Keratinocyte (primary cell): ENCODE measurements at regions not wholly inside any gene's neighbourhood (a gene's known extent, or its start where the extent isn't known, plus 50 kb on each side); places are given as distances from the start of the nearest gene placed in this dataset.

Source experiments
- DNase-seq: peaks from one replicate; pipeline ENCODE4 v3.0.0-alpha.2; 2011; ENCODE audit warnings: low read depth, missing footprints, low spot score
- FAIRE-seq: peaks from 2 replicates; lab custom pipeline; 2011; peaks lifted over from hg19 to GRCh38; lab: Jason Lieb, UNC
- H2AFZ ChIP-seq: 2 replicates; pipeline ENCODE4 v1.6.0; 2012; ENCODE audit warnings: low read length, control low read depth, inconsistent platforms; ENCODE audit not compliant: control insufficient read depth
- H3K27ac ChIP-seq: 2 replicates; pipeline ENCODE4 v1.5.1; 2011; ENCODE audit warnings: low read length; ENCODE audit not compliant: control insufficient read depth, insufficient read depth
- H3K27me3 ChIP-seq: 3 replicates; pipeline ENCODE4 v1.6.0; 2011; ENCODE audit warnings: low read length; ENCODE audit not compliant: control insufficient read depth, insufficient read depth; ENCODE audit errors: extremely low read depth
- H3K36me3 ChIP-seq, 2 experiments: 2 replicates in 1 of 2; 3 replicates in 1 of 2; pipeline ENCODE4 v1.5.1; 2011; ENCODE audit warnings: low read length in 2 of 2, mild to moderate bottlenecking in 1 of 2; ENCODE audit not compliant: control insufficient read depth in 2 of 2, insufficient read depth in 2 of 2; ENCODE audit errors: extremely low read depth in 1 of 2
- H3K4me1 ChIP-seq: 3 replicates; pipeline ENCODE4 v1.5.1; 2011; ENCODE audit warnings: low read length; ENCODE audit not compliant: control insufficient read depth, insufficient read depth; ENCODE audit errors: extremely low read depth
- H3K4me2 ChIP-seq: 3 replicates; pipeline ENCODE4 v1.6.0; 2011; ENCODE audit warnings: low read depth, low read length; ENCODE audit not compliant: control insufficient read depth, insufficient read depth; ENCODE audit errors: extremely low read depth
- H3K4me3 ChIP-seq, 3 experiments: fragments of 200-600 bp in 1 of 3; sonication (generic) in 1 of 3; 2 replicates in 2 of 3; 3 replicates in 1 of 3; pipeline ENCODE4 v1.5.1; 2011 to 2016; ENCODE audit warnings: low read length in 3 of 3, mild to moderate bottlenecking in 3 of 3, control low read depth in 2 of 3, inconsistent platforms in 1 of 3, low read depth in 1 of 3, mixed read lengths in 1 of 3, mixed run types in 1 of 3, moderate library complexity in 1 of 3; ENCODE audit not compliant: control insufficient read depth in 2 of 3, insufficient read depth in 2 of 3; ENCODE audit errors: extremely low read depth in 1 of 3
- H3K79me2 ChIP-seq: 2 replicates; pipeline ENCODE4 v1.6.0; 2012; ENCODE audit warnings: low read length; ENCODE audit not compliant: control insufficient read depth, insufficient read depth
- H3K9ac ChIP-seq: 3 replicates; pipeline ENCODE4 v1.6.0; 2011; ENCODE audit warnings: low read length; ENCODE audit not compliant: control insufficient read depth, insufficient read depth; ENCODE audit errors: extremely low read depth
- H3K9me1 ChIP-seq: 3 replicates; pipeline ENCODE4 v1.6.0; 2011; ENCODE audit warnings: low read length; ENCODE audit not compliant: control insufficient read depth, insufficient read depth; ENCODE audit errors: extremely low read depth
- H3K9me3 ChIP-seq: 2 replicates; pipeline ENCODE4 v1.5.1; 2012; ENCODE audit warnings: low read depth, low read length; ENCODE audit not compliant: control insufficient read depth
- H4K20me1 ChIP-seq: 3 replicates; pipeline ENCODE4 v1.6.0; 2011; ENCODE audit warnings: low read length; ENCODE audit not compliant: control insufficient read depth, insufficient read depth; ENCODE audit errors: extremely low read depth
- CTCF ChIP-seq, 3 experiments: IDR thresholded peaks in 1 of 3; conservative IDR thresholded peaks in 1 of 3; optimal IDR thresholded peaks in 1 of 3; 2 replicates in 2 of 3; 3 replicates in 1 of 3; pipeline versions ENCODE3 to v1.5.1; 2011; ENCODE audit warnings: low read length in 3 of 3, mild to moderate bottlenecking in 3 of 3, moderate library complexity in 2 of 3, control low read depth in 1 of 3, inconsistent platforms in 1 of 3; ENCODE audit not compliant: insufficient read depth in 2 of 3; ENCODE audit errors: extremely low read depth in 1 of 3
- EZH2 ChIP-seq: IDR thresholded peaks from one replicate; pipeline ENCODE4 v1.6.1; 2012; ENCODE audit warnings: inconsistent platforms, mild to moderate bottlenecking, low read length, moderate library complexity
- dilution Hi-C: fragments of 300-500 bp; cut with MboI; formaldehyde crosslinking; loops from one replicate; pipeline ENCODE4 v1.7.0; 2020; ENCODE audit warnings: low sequenced_read_pairs; ENCODE audit not compliant: extremely low pct_ligation_motif_present

- H2AFZ ChIP-seq, result no peak overlapping the region
- no peaks in the 10 kb centered on the region for H4K20me1 ChIP-seq
- no peak overlapping the region for H3K4me3 ChIP-seq
- TF ChIP-seq EZH2 (no peak), CTCF (optimal IDR thresholded peaks at IDR 0.05 in 1 of 3, IDR thresholded peaks at IDR 0.05 in 1 of 3, conservative IDR thresholded peaks at IDR 0.05 in 1 of 3; ENCODE audit: extremely low read depth in 1 of 3, insufficient read depth in 2 of 3, low read length in 3 of 3) (no peak)
- no peaks in the 10 kb centered on the region for H3K9me3 ChIP-seq
- peaks cover 11% of the 10 kb centered on the region for H3K4me1 ChIP-seq
- H3K9me1 ChIP-seq, result no peaks in the 10 kb centered on the region
- FAIRE-seq (no peak), DNase-seq (no peak)
- no peak overlapping the region for H3K27ac ChIP-seq
- no peaks in the 10 kb centered on the region for H3K79me2 ChIP-seq
- no peak overlapping the region for H3K4me2 ChIP-seq
- H3K9ac ChIP-seq, result no peak overlapping the region
- H3K27me3 ChIP-seq, result no peaks in the 10 kb centered on the region
- no peaks in the 10 kb centered on the region for H3K36me3 ChIP-seq
- dilution Hi-C loops, result no loop called here
These were observed 58.8 kb upstream of the FLRT2 start for GRCh38 chr14:85471156-85471555.

- dilution Hi-C loops, result no loop called here
- no peaks in the 10 kb centered on the region for H3K9me1 ChIP-seq
- FAIRE-seq, result peak; percentile 88
- H3K79me2 ChIP-seq, result no peaks in the 10 kb centered on the region
- DNase-seq, result peak; percentile 9
- H3K4me3 ChIP-seq, result no peak overlapping the region
- no peak overlapping the region for H3K4me2 ChIP-seq
- no peak for TF ChIP-seq EZH2
- no peak overlapping the region for H3K27ac ChIP-seq
- H3K27me3 ChIP-seq, result no peaks in the 10 kb centered on the region
- H2AFZ ChIP-seq, result peak overlapping the region; percentile 19
- no peaks in the 10 kb centered on the region for H3K9me3 ChIP-seq
- no peaks in the 10 kb centered on the region for H4K20me1 ChIP-seq
- H3K4me1 ChIP-seq, result peaks cover 11% of the 10 kb centered on the region
- H3K9ac ChIP-seq, result no peak overlapping the region
- no peaks in the 10 kb centered on the region for H3K36me3 ChIP-seq
These were observed 58.2 kb upstream of the FLRT2 start for GRCh38 chr14:85471744-85472143.

GRCh38 chr14:85474431-85474830 is 55.5 kb upstream of the FLRT2 start:
- Histone ChIP-seq H3K9me3 (no peaks in the 10 kb centered on the region), H3K9me1 (no peaks in the 10 kb centered on the region), H3K27ac (no peak overlapping the region), H3K4me3 (no peak overlapping the region), H3K36me3 (no peaks in the 10 kb centered on the region), H3K4me2 (no peak overlapping the region), H3K27me3 (no peaks in the 10 kb centered on the region), H2AFZ (no peak overlapping the region), H3K4me1 (no peaks in the 10 kb centered on the region), H3K9ac (no peak overlapping the region), H3K79me2 (no peaks in the 10 kb centered on the region), H4K20me1 (no peaks in the 10 kb centered on the region)
- no peak for DNase-seq
- dilution Hi-C loops, result no loop called here
- no peak for FAIRE-seq
- TF ChIP-seq EZH2 (no peak), CTCF (optimal IDR thresholded peaks at IDR 0.05 in 1 of 3, IDR thresholded peaks at IDR 0.05 in 1 of 3, conservative IDR thresholded peaks at IDR 0.05 in 1 of 3; ENCODE audit: extremely low read depth in 1 of 3, insufficient read depth in 2 of 3, low read length in 3 of 3) (no peak)
